ENCODE measurements at regions not wholly inside any gene's neighbourhood (a gene's known extent, or its start where the extent isn't known, plus 50 kb on each side); places are given as distances from the start of the nearest gene placed in this dataset.

GRCh38 chr20:1707588-1708449, 50.2 kb upstream of the SIRPG start:
- no peak for DNase-seq
